Right hindlimb (tissue), 1 donor: ENCODE measurements at regions not wholly inside any gene's neighbourhood (a gene's known extent, or its start where the extent isn't known, plus 50 kb on each side); places are given as distances from the start of the nearest gene placed in this dataset.

Experiments
- DNase-seq: peaks from one replicate; pipeline ENCODE4 v3.0.0-alpha.2; 2018

GRCh38 chr3:44179246-44179645 lies 62.4 kb upstream of the TOPAZ1 start:
- peak; percentile 22 for DNase-seq

GRCh38 chr3:44184319-44184953 lies 57.2 kb upstream of the TOPAZ1 start:
- peak; percentile 49 for DNase-seq

GRCh38 chr3:44185396-44185915 lies 56.2 kb upstream of the TOPAZ1 start:
- DNase-seq, result no peak

DNA sequence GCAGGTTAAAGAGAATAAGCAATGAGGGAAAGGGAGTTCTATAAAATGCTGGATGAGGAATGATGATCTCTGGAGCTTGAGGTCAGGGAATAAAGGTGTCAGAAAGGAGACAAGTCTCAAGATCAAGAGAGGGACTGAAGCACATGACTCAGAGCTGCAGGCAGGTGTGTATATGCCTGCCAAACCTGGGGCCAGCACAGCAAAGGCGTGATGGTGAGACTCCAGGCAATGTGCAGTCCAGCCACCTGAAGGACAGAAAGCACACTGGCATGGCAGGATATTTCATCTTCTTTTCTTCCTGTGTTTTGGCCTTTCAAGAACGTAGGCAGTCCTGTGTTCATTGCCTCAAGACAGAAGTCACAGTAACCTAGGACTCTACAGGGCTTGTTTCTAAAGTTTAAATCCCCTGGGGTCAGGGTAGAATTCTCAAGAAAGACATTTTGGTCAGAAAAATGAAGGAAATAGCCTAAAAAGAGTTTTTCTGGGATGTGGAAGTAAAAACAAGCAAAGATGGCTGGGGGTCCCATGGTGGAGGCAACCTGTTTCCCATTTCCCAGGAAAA lies 55.5 kb upstream of the TOPAZ1 start:
- no peak for DNase-seq

GRCh38 chr3:44186712-44187111 lies 55.0 kb upstream of the TOPAZ1 start:
- no peak for DNase-seq
